Heart right ventricle (tissue), 16 donors: ENCODE measurements at regions not wholly inside any gene's neighbourhood (a gene's known extent, or its start where the extent isn't known, plus 50 kb on each side); places are given as distances from the start of the nearest gene placed in this dataset.

Experiments
- ATAC-seq, 8 donors: fragments of 200-7000 bp; cut with Tn5 transposase; one replicate each; pipeline ENCODE4 v1.9.1; 2020; ENCODE audit warnings: mild to moderate bottlenecking in 8 of 8, moderate library complexity in 8 of 8, moderate number of reproducible peaks in 1 of 8
- DNase-seq, 2 donors: peaks; one replicate each; pipeline ENCODE4 v3.0.0-alpha.2; 2020
- H3K27ac ChIP-seq, 10 donors: fragments of 200-600 bp; sonication (generic) in 2 of 10; one replicate each; pipeline versions ENCODE4 v1.5.0 to v1.8.0; 2020 to 2022; ENCODE audit warnings: mild to moderate bottlenecking in 3 of 10
- H3K27me3 ChIP-seq, 7 donors: fragments of 200-600 bp; one replicate each; pipeline ENCODE4 v1.8.0; 2021 to 2022; ENCODE audit warnings: mild to moderate bottlenecking in 2 of 7
- H3K36me3 ChIP-seq, 9 donors: fragments of 200-600 bp; sonication (generic) in 1 of 9; one replicate each; pipeline versions ENCODE4 v1.5.0 to v1.8.0; 2020 to 2022; ENCODE audit warnings: mild to moderate bottlenecking in 2 of 9
- H3K4me1 ChIP-seq, 9 donors: fragments of 200-600 bp; sonication (generic) in 1 of 9; one replicate each; pipeline versions ENCODE4 v1.5.0 to v1.8.0; 2020 to 2022; ENCODE audit warnings: mild to moderate bottlenecking in 4 of 9
- H3K4me3 ChIP-seq, 10 donors: fragments of 200-600 bp; sonication (generic) in 2 of 10; one replicate each; pipeline versions ENCODE4 v1.5.0 to v1.8.0; 2020 to 2022; ENCODE audit warnings: mild to moderate bottlenecking in 7 of 10, moderate library complexity in 2 of 10
- H3K9me3 ChIP-seq, 11 donors: fragments of 200-600 bp in 10 of 11; sonication (generic) in 2 of 11; one replicate each; pipeline versions ENCODE4 v1.5.0 to v1.8.0; 2013 to 2022; ENCODE audit warnings: mild to moderate bottlenecking in 2 of 11, control low read depth in 1 of 11, moderate library complexity in 1 of 11
- WGBS, 2 donors: extraction: QIAGEN DNeasy Blood & Tissue Kit; methylation state at CpG; one replicate each; pipeline ENCODE4 v1.1.7; 2013; ENCODE audit warnings: inconsistent platforms in 1 of 2; 5-methylcytosine and 5-hydroxymethylcytosine counted together
- intact Hi-C, 10 donors: fragments of 100-400 bp; cut with DNase I; formaldehyde crosslinking; loops; one replicate each; pipeline versions ENCODE4 v1.11.1 to v1.14.2; 2022
- TF ChIP-seq, protein P1 (sequence below), 9 donors: fragments of 200-600 bp; sonication (generic) in 2 of 9; IDR thresholded peaks; one replicate each; pipeline versions ENCODE4 v1.5.0 to v1.8.0; 2021 to 2022; ENCODE audit warnings: antibody characterized with exemption in 9 of 9, mild to moderate bottlenecking in 5 of 9, moderate library complexity in 1 of 9
- donor health status: Arrhythmogenic right ventricular cardiomyopathy.
- donor health status: ischemic (EF 13 %, LVEDD 7.1; RV severe dilation, severe dysfunction).
- donor health status: healthy with polysubstance abuse.
- donor health status: DM: no; HTN: yes; CAD: no.
- donor health status: DM: no; HTN: no; CAD: no.
- donor health status: ischemic (EF 25% LVEDD 6.9; RV normal size, moderate dysfunction).
- donor health status: ischemic (EF 25% LVEDD 5.7; RV mildly dilated, moderate dysfunction).
- donor health status: healthy.
- donor health status: DM: yes; HTN: yes; CAD: no.
- donor health status: Ischemic cardiomyopathy.
- donor health status: ischemic (EF 35%, LVEDD 5.7; RV mildly dilated, moderate dysfunction).
- donor health status: nonischemic (EF 11% LVEDD 7.7; RV severe dilation, severe dysfunction).
- donor health status: DM: yes; HTN: yes; CAD: no.
- donor health status: PGD.
- donor health status: ischemic (EF 29% LVEDD 5.4; RV normal size, mild dysfunction).
- donor health status: nonischemic (EF 23%, LVEDD 6.1; RV moderate dilation, normal function).

DNA sequence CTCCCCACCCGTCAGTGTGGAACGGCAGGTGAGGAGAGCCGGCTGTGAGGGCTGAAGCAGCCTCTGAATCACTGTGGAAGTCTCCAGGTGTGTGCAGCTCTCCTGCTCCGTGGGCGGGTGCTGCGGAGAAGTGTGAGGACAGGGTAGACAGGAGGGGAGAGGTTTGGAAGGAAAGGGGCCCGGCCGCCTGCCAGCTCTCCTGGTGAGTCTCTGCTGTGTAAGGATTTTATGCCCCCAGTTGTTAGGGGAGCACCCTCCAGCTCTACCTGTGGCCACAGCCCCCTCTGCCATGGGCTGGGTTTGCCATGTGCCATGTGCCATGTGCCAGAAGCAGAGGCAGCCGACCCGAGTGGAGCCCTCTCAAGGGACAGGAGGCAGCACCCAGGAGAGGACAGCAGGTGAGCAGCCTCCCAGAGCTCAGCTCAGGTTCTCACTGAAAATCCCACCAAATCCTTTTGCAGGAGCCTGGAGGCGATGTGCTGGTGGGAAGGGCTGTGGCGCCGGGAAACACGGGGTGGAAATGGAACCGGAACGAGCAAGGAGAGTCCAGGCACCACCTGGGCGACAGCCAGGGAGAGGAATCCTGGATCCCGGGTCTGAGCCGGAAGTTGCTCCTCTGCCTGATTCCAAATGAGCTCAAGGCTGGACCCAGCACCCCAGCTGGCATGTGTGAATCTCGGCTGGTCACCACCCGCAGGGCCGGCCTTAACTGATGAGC lies 804.4 kb downstream of the BRD1 start:
- WGBS, 2 donors = 71 to 77% methylated on average over 22 of the region's 22 CpGs
- DNase-seq = no peak
- ATAC-seq = no peak
- intact Hi-C loops = no loop called here
- Histone ChIP-seq H3K4me1 (no peaks in the 10 kb centered on the region), H3K27me3 (peaks cover 0 to 39% (median 0%) of the 10 kb centered on the region in 7 donors), H3K9me3 (no peaks in the 10 kb centered on the region), H3K36me3 (no peaks in the 10 kb centered on the region), H3K4me3 (no peak overlapping the region), H3K27ac (no peak overlapping the region)
- TF ChIP-seq, protein P1, sequence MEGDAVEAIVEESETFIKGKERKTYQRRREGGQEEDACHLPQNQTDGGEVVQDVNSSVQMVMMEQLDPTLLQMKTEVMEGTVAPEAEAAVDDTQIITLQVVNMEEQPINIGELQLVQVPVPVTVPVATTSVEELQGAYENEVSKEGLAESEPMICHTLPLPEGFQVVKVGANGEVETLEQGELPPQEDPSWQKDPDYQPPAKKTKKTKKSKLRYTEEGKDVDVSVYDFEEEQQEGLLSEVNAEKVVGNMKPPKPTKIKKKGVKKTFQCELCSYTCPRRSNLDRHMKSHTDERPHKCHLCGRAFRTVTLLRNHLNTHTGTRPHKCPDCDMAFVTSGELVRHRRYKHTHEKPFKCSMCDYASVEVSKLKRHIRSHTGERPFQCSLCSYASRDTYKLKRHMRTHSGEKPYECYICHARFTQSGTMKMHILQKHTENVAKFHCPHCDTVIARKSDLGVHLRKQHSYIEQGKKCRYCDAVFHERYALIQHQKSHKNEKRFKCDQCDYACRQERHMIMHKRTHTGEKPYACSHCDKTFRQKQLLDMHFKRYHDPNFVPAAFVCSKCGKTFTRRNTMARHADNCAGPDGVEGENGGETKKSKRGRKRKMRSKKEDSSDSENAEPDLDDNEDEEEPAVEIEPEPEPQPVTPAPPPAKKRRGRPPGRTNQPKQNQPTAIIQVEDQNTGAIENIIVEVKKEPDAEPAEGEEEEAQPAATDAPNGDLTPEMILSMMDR (IDR thresholded peaks at IDR 0.05) = no peak

DNA sequence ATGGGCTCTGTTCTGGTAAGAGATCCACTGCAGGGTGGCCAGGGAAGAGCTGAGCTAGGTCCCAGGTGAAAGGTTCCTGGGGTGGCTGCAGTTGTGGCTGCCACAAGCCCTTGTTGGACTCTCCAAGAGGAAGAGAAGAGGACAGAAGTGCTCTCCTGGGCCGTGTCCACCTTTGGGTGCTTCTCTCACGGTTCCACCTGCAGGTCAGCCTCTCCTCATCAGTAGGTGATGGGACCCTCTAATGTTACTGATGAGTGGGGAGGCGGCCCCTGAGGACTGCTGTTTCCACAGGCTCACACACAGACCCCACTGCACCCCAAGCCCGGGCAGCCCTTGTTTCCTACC lies 804.9 kb downstream of the BRD1 start:
- intact Hi-C loops = no loop called here
- ATAC-seq = no peak
- H3K4me1 ChIP-seq = peaks cover 0 to 5% (median 0%) of the 10 kb centered on the region in 9 donors
- H3K4me3 ChIP-seq = no peak overlapping the region
- no peak for DNase-seq
- 79 to 82% methylated on average over 4 of the region's 4 CpGs for WGBS, 2 donors
- H3K27ac ChIP-seq = no peak overlapping the region
- H3K9me3 ChIP-seq = no peaks in the 10 kb centered on the region
- peaks cover 0 to 40% (median 0%) of the 10 kb centered on the region in 7 donors for H3K27me3 ChIP-seq
- no peaks in the 10 kb centered on the region for H3K36me3 ChIP-seq
- TF ChIP-seq, protein P1 (IDR thresholded peaks at IDR 0.05) = no peak

DNA sequence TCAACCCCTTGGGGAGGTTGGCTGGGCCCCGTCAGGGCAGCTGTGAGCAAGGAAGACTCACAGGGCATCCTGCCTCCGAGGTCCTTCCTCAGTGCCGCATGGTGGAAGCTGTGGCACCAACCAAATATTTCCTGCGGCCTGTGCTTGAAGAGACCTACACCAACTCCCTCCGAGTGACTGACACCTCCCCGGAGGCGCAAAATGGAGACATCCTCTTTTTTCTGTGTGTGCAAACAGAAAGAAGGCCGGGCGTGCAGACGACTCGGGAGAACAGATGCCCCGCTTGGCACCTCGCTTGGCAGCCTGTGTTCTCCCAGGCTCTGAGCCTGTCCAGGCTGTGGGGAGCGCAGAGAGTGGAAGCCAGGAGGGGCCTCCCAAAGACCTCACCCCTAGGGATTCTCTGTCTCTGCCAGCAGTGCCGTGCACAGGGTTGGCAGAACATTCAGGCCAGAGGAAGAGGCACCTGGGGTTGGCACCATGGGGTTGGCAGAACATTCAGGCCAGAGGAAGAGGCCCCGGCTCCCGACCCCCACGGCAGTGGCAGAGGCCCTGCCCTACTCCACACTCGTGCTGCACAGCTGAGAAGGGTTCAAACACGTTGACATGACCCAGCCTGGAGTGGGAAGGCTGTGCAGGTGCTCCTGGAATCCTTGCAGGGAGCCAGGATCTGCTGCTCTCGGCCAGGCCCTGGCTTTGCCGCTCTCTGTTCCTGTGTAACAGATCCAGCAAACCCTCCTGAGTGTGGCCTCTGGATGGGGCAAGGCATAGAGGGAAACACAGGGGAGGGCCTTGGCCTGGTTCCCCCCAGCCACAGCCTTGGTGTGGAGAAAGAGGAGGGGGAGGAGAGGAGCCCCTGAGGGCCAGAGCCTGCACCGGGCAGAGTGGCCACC lies 805.5 kb downstream of the BRD1 start:
- no peaks in the 10 kb centered on the region for H3K9me3 ChIP-seq
- ATAC-seq (no peak), DNase-seq (no peak)
- no peaks in the 10 kb centered on the region for H3K36me3 ChIP-seq
- peaks cover 0 to 37% (median 0%) of the 10 kb centered on the region in 7 donors for H3K27me3 ChIP-seq
- peaks cover 0 to 9% (median 0%) of the 10 kb centered on the region in 9 donors for H3K4me1 ChIP-seq
- 82% methylated on average over 23 of the region's 23 CpGs for WGBS, 2 donors
- H3K4me3 ChIP-seq = no peak overlapping the region
- TF ChIP-seq, protein P1 (IDR thresholded peaks at IDR 0.05) = no peak
- H3K27ac ChIP-seq = no peak overlapping the region
- intact Hi-C loops = no loop called here

DNA sequence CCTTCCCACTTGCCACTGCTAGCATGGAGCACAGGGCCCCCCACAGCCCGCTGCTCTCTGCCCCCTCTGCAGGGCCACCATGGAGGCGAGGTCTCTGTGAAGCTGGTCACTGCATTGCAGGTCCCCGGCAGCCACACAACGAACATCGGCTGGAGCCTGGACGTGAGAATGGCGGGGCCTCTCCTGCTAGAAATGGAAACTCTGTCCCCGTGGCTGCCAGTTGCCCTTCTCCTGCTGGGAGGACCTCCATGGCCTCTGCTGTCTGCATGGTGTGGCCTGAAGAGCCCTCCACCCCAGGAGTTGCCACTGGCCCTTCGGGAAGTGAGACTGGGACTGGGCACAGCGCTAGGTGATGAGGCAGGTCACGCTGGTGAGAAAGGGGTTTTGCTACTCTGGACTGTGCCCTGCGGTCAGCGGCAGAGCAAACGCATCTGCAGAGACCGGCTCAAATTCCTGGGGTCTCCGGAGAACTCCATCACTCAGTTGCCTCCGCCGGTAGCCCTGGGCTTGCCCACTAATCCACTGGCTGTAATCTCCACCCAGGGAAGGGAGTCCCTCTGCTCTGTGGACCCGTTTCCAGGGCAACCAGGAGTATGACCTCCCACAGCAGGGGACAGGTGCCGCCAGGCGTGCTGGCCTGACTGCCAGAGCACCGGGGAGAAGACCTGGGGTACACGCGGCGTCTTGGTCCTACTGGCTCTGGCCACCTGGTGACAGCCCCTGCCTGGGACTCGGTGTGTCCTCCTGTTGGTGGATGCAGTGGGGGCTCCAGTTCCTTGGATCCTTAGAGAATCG lies 806.3 kb downstream of the BRD1 start:
- intact Hi-C loops = no loop called here
- peaks cover 0 to 31% (median 0%) of the 10 kb centered on the region in 7 donors for H3K27me3 ChIP-seq
- 77 to 82% methylated on average over 27 of the region's 27 CpGs for WGBS, 2 donors

More for the DNA sequence above, 806.3 kb downstream of the BRD1 start:
- Histone ChIP-seq H3K27ac (no peak overlapping the region), H3K36me3 (no peaks in the 10 kb centered on the region), H3K4me1 (peaks cover 0 to 16% (median 0%) of the 10 kb centered on the region in 9 donors), H3K4me3 (no peak overlapping the region), H3K9me3 (no peaks in the 10 kb centered on the region)
- DNase-seq (no peak), ATAC-seq (no peak)
- TF ChIP-seq, protein P1 (IDR thresholded peaks at IDR 0.05) = no peak
